Right renal pelvis (tissue), 4 donors: ENCODE measurements at regions not wholly inside any gene's neighbourhood (a gene's known extent, or its start where the extent isn't known, plus 50 kb on each side); places are given as distances from the start of the nearest gene placed in this dataset.

Experiments used
- DNase-seq, 4 donors: peaks; one replicate each; pipeline ENCODE4 v3.0.0-alpha.2; 2013; ENCODE audit warnings: low read depth in 4 of 4, low spot score in 3 of 4, missing footprints in 1 of 4

GRCh38 chr12:102603021-102603420 is 122.7 kb upstream of the IGF1 start:
- no peak for DNase-seq

DNA sequence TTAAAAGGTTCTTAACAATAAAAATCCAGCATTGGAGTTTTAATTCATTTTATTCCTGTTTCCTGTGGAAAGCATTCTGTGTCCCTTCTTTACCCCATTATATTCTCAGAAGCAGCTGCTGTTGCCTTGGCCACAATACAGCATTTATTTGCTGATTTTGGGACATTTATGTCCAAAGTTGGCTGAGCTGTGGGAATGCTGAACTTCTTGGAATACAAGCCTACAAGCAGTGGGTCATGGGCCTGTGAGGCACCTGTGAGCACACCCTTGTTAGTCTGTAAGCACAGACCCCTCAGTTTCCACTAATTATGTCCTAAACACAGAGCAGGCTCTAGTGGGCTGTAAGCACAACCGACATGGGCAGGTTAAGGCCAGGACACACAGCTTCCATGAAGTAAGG is 122.2 kb upstream of the IGF1 start:
- peak in 2 of 4 donors; percentile 5 to 17 for DNase-seq

GRCh38 chr12:102601621-102602020 is 121.3 kb upstream of the IGF1 start:
- DNase-seq, result no peak

DNA sequence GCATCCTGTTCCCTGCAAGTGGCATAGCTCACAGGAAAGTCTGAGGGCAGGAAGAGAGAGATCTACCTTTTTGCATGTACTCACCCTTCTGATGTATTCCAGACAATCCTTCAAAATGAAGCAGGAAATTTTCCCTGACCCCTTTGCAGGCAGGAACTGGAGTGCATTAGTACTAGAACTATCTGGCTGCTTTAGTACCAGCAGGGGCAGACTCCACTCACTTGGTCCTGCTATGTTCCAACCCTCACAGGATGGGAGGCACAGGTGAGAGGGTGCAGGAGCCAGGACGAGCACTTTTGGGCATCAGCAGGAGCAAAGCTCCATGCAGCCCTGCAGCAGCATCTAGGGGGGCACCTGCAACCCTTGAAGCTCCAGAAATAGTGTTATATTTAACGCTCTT is 116.3 kb upstream of the IGF1 start:
- DNase-seq, result no peak

- no peak for DNase-seq
Observed at GRCh38 chr12:102596031-102596430, 115.7 kb upstream of the IGF1 start.

- no peak for DNase-seq
Observed at GRCh38 chr12:102595315-102595714, 115.0 kb upstream of the IGF1 start.

DNA sequence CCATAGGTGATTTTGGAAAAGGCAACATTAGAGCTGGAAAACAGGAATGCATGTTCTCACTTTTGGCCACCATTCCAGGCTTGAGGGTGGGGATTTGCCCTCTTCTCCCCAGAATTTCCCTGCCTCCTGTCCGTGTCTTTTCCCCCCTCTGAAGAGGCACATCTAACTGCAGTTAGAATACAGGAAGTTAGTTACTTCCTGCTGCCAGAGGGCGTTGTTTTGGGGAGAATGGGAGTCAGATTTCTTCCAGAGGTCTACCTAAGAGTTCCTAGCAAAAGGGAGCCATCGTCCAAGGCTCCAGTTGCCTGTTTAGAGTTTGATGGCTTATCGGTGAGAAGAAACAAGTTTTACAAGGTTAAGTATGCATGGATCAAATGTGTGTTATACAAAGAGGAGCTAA is 112.8 kb upstream of the IGF1 start:
- DNase-seq, result no peak

GRCh38 chr12:102592134-102592533 is 111.8 kb upstream of the IGF1 start:
- DNase-seq, result no peak

DNA sequence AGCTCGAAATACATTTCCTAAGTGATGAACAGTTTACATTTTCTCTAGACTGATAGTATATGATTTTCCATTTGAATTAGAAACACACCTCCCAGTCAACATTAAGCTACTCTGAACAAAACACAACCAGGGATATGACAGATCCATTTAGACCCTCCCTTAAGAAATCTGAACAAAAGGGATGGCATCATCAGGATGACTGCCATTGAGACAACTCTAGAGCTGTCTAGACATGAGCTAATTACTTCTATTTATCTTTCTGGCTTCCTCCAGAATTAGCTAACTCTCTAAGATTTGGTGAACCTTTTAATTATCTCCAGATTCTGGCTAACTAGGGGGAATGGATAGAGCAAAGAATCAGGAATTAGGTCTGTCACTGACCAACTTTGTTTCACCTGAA is 92.9 kb upstream of the IGF1 start:
- no peak for DNase-seq

- no peak for DNase-seq
Observed at GRCh38 chr12:102571889-102572288, 91.5 kb upstream of the IGF1 start.

- DNase-seq, result no peak
Observed at GRCh38 chr12:102570256-102570655, 89.9 kb upstream of the IGF1 start.

- no peak for DNase-seq
Observed at GRCh38 chr12:102569803-102570202, 89.4 kb upstream of the IGF1 start.

GRCh38 chr12:102568276-102568675 is 87.9 kb upstream of the IGF1 start:
- peak; percentile 12 to 31 (median 25) for DNase-seq

DNA sequence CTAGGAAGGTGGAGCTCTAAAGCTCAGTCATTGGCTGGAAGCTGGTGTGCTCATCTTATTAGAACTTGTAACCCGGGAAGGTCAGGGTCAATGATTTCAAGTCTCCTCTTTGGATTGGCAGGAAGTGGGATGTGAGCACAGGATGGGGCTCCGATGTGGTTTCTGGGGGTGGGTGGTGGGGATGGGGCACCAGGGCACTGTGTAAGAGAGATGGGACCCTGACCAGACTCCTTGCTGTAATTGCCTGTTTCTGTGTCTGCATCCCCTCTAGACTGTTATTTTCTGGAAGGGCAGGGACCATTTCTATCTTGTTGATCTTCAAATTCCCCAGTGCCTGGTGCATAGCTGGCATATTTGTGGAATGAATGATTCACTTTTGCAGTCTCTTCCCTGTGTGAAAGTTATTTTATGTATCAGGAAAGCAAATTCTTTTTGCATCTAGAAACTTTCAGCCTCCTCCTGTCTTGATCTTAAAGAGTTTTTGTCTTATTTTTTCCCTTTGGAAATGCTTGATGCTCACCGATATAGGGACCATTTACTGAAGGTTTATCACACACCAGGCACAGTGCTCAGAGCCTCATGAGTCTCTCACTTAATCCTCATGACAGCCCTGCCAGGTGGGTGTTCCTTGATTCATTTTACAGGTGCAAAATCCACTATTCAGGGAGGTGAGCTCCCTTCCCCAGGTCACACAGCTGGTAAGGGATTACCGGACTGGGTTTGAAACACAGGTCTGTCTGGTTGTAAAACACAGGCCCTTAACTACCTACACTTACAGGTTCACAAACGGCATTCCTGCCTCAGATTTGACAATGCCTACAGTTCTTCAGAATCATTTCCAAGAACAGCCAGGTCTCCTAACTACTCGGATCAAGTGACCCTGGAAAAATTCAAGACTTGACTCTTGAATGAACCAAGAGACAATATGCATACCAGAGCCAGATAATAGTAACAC is 86.9 kb upstream of the IGF1 start:
- DNase-seq, result no peak

- DNase-seq, result no peak
Observed at GRCh38 chr12:102565555-102565954, 85.2 kb upstream of the IGF1 start.

DNA sequence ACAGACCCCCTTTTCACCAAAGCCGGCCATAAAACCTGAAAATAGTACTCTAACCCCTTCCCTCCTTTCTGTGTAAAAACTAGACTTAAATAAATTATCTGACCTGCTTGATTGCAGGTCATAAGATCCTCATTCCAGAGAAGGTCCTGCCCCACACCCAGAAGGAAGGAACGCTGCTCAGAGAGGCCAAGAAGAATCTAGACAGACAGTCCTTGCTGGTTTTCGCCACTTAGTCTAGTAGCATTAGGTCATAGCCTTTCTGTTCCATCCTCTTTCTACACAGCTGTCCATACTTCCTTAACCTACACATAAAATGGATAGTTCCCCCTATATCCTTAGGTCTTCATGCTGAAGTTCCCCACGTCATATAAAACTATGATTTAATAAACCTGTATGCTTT is 83.7 kb upstream of the IGF1 start:
- no peak for DNase-seq

DNA sequence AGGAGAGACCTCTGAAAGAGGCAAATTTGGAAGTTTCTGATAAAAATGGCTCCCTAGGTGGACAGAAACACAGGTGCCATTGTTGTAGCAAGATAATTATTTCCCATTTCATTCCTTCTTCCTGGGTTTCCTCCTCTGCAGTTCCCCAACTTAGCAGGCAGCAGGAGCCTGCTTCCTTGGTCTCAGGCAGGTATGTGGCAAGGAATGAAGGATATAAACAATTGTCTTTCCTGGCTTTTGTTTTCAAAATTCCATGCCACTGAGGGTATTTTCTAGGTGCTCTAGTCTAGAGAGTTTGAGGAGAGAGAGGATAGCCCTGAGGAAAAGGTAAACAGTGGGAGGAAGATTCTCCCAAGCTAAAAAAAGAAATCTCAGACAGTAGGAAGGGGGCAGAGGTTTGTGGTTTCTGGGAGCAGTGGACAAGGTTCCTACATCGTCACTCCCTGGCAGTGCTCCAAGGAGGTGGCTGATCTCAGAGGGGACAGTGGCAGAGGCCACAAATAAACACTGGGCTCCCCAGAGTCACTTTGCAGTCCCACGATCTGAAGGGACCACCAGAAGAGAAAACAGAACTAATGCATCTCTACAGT is 82.6 kb upstream of the IGF1 start:
- no peak for DNase-seq

GRCh38 chr12:102551186-102551585 is 70.8 kb upstream of the IGF1 start:
- no peak for DNase-seq

DNA sequence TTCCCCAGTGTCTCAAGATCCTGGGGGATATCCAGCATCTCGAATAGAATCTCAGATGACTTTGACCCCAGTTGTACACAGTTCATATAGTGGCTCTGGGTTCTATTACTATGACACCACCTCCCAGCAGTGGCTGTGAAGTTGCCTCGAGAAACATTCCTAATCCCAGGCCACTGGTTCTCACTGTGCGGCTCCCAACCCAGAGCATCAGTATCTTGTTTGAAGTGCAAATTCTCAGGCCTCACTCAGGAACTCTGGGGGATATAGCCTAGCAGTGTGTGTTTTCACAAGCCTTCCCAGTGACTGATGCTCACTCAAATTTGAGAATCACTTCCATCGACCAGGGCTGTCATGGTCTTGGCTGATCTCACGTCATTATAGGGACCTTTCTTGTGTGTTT is 69.3 kb upstream of the IGF1 start:
- DNase-seq, result no peak

- no peak for DNase-seq
Observed at GRCh38 chr12:102548543-102548942, 68.2 kb upstream of the IGF1 start.

GRCh38 chr12:102543494-102544485 is 63.4 kb upstream of the IGF1 start:
- DNase-seq, result no peak
